Keratinocyte (primary cell): ENCODE measurements at regions not wholly inside any gene's neighbourhood (a gene's known extent, or its start where the extent isn't known, plus 50 kb on each side); places are given as distances from the start of the nearest gene placed in this dataset.

Source experiments
- CTCF ChIP-seq, 3 experiments: IDR thresholded peaks in 1 of 3; conservative IDR thresholded peaks in 1 of 3; optimal IDR thresholded peaks in 1 of 3; 2 replicates in 2 of 3; 3 replicates in 1 of 3; pipeline versions ENCODE3 to v1.5.1; 2011; ENCODE audit warnings: low read length in 3 of 3, mild to moderate bottlenecking in 3 of 3, moderate library complexity in 2 of 3, control low read depth in 1 of 3, inconsistent platforms in 1 of 3; ENCODE audit not compliant: insufficient read depth in 2 of 3; ENCODE audit errors: extremely low read depth in 1 of 3
- EZH2 ChIP-seq: IDR thresholded peaks from one replicate; pipeline ENCODE4 v1.6.1; 2012; ENCODE audit warnings: inconsistent platforms, mild to moderate bottlenecking, low read length, moderate library complexity

- TF ChIP-seq CTCF (optimal IDR thresholded peaks at IDR 0.05 in 1 of 3, IDR thresholded peaks at IDR 0.05 in 1 of 3, conservative IDR thresholded peaks at IDR 0.05 in 1 of 3; ENCODE audit: extremely low read depth in 1 of 3, insufficient read depth in 2 of 3, low read length in 3 of 3) (no peak), EZH2 (no peak)
Measured at GRCh38 chr21:41623945-41624344, 116.0 kb upstream of the TMPRSS2 start.
